K562 (cell line): ENCODE measurements at regions not wholly inside any gene's neighbourhood (a gene's known extent, or its start where the extent isn't known, plus 50 kb on each side); places are given as distances from the start of the nearest gene placed in this dataset.
A peak's percentile ranks its signal among the peaks of the same experiment; 100 is the strongest.

Experiments used
- ATAC-seq: fragments of 200-7000 bp; cut with Tn5 transposase; 3 replicates; pipeline ENCODE4 v1.9.1; 2020; ENCODE audit warnings: moderate library complexity
- BruUV-seq: library from RNA; stranded (reverse); fragments of 400-500 nt; replicated peaks from 2 replicates; lab custom pipeline; 2021; lab: Mats Ljungman, UMichigan
- CTCF ChIA-PET: fragments of 300-600 bp; formaldehyde crosslinking; extraction: SDS; loops from one replicate; lab custom pipeline; 2021; ENCODE audit warnings: low intra/inter-chr PET ratio; lab: Yijun Ruan, JAX
- POLR2A ChIA-PET: fragments of 300-600, 350-650 bp; sonication (Branson Sonifier 250); formaldehyde crosslinking; extraction: SDS; loops from one replicate; lab custom pipeline; 2021; ENCODE audit warnings: antibody characterized with exemption, inconsistent platforms; lab: Yijun Ruan, JAX
- DNase-seq, 4 experiments: peaks; one replicate each; pipeline versions ENCODE4 v3.0.0 to v3.0.0-alpha.2; 2011 to 2018; ENCODE audit warnings: low spot score in 3 of 4, mixed read lengths in 3 of 4; ENCODE audit errors: extremely low read depth in 1 of 4
- FAIRE-seq: peaks from 2 replicates; lab custom pipeline; 2011; peaks lifted over from hg19 to GRCh38; lab: Jason Lieb, UNC
- H2AFZ ChIP-seq: 2 replicates; pipeline ENCODE4 v1.6.0; 2011; ENCODE audit warnings: low read depth, low read length, control low read depth, inconsistent platforms
- H3K27ac ChIP-seq: fragments of 200-600 bp; 3 replicates; pipeline ENCODE4 v1.8.0; 2011; ENCODE audit warnings: low read depth, mild to moderate bottlenecking, control low read depth, inconsistent platforms, low read length, moderate library complexity, mixed read lengths; ENCODE audit errors: extremely low read depth
- H3K27me3 ChIP-seq, 2 experiments: fragments of 300-600 bp in 1 of 2; 2 replicates in 1 of 2; 3 replicates in 1 of 2; pipeline versions ENCODE4 v1.6.0 to v1.8.0; 2011; ENCODE audit warnings: inconsistent platforms in 2 of 2, low read length in 2 of 2, mild to moderate bottlenecking in 1 of 2, mixed read lengths in 1 of 2, moderate library complexity in 1 of 2; ENCODE audit not compliant: control insufficient read depth in 2 of 2, insufficient read depth in 2 of 2
- H3K36me3 ChIP-seq: fragments of 300-600 bp; 3 replicates; pipeline ENCODE4 v1.8.0; 2011; ENCODE audit warnings: mild to moderate bottlenecking, low read length, inconsistent platforms; ENCODE audit not compliant: control insufficient read depth, insufficient read depth
- H3K4me1 ChIP-seq, 2 experiments: fragments of 200-600 bp in 1 of 2; replicated peaks in 1 of 2; 2 replicates in 1 of 2; 3 replicates in 1 of 2; pipeline versions ENCODE4 v1.5.1 to v1.8.0; 2011; ENCODE audit warnings: inconsistent platforms in 2 of 2, low read length in 2 of 2, mild to moderate bottlenecking in 1 of 2, mixed read lengths in 1 of 2, moderate library complexity in 1 of 2; ENCODE audit not compliant: control insufficient read depth in 2 of 2, insufficient read depth in 2 of 2
- H3K4me2 ChIP-seq: 2 replicates; pipeline ENCODE4 v1.6.1; 2011; ENCODE audit warnings: low read length, control low read depth, inconsistent platforms, mixed read lengths; ENCODE audit not compliant: insufficient read depth
- H3K4me3 ChIP-seq: fragments of 200-600 bp; sonication (generic), shearing (Covaris generic); 2 replicates; pipeline ENCODE4 v1.5.1; 2016; ENCODE audit warnings: control low read depth, inconsistent platforms
- H3K79me2 ChIP-seq: fragments of 200-600 bp; 3 replicates; pipeline ENCODE4 v1.8.0; 2011; ENCODE audit warnings: low read length, inconsistent platforms; ENCODE audit not compliant: control insufficient read depth, insufficient read depth
- H3K9ac ChIP-seq, 2 experiments: 2 replicates each; pipeline versions ENCODE4 v1.6.0 to v1.6.1; 2011; ENCODE audit warnings: low read depth in 2 of 2, low read length in 2 of 2, control low read depth in 1 of 2, inconsistent platforms in 1 of 2, mild to moderate bottlenecking in 1 of 2, mixed read lengths in 1 of 2; ENCODE audit not compliant: insufficient read depth in 1 of 2
- H3K9me1 ChIP-seq: one replicate; pipeline ENCODE4 v1.6.0; 2011; ENCODE audit warnings: inconsistent platforms, mild to moderate bottlenecking, low read length, moderate library complexity; ENCODE audit not compliant: control insufficient read depth, insufficient read depth
- H3K9me3 ChIP-seq: replicated peaks from 2 replicates; pipeline ENCODE4 v1.5.1; 2011; ENCODE audit warnings: low read depth, low read length, inconsistent platforms; ENCODE audit not compliant: control insufficient read depth, insufficient read depth
- H4K20me1 ChIP-seq: replicated peaks from 2 replicates; pipeline ENCODE4 v1.6.1; 2011; ENCODE audit warnings: low read length, inconsistent platforms, mixed read lengths; ENCODE audit not compliant: control insufficient read depth, insufficient read depth
- C11orf30 ChIP-seq: fragments of 450-650 bp; IDR thresholded peaks from 2 replicates; pipeline ENCODE4 v1.6.1; 2016; ENCODE audit warnings: low read depth, mild to moderate bottlenecking
- HDAC8 ChIP-seq: fragments of 450-650 bp; IDR thresholded peaks from 2 replicates; pipeline ENCODE4 v1.6.1; 2016; ENCODE audit warnings: mild to moderate bottlenecking, missing genetic modification characterization, moderate library complexity, missing compliant biosample characterization
- MAFF ChIP-seq: IDR thresholded peaks from 2 replicates; pipeline ENCODE4 v1.6.1; 2012; ENCODE audit warnings: low read length, improper control_type of control experiment
- MAFG ChIP-seq: fragments of 450-650 bp; conservative IDR thresholded peaks from 2 replicates; pipeline ENCODE4 v1.6.1; 2016; ENCODE audit warnings: missing genetic modification characterization, missing compliant biosample characterization
- MAFK ChIP-seq: IDR thresholded peaks from 2 replicates; pipeline ENCODE4 v1.6.1; 2011; ENCODE audit warnings: low read length, improper control_type of control experiment
- MEF2D ChIP-seq: conservative IDR thresholded peaks from 2 replicates; pipeline ENCODE4 v1.6.1; 2016; ENCODE audit warnings: low read depth, missing genetic modification characterization, missing compliant biosample characterization
- RBM39 ChIP-seq: fragments of 200-400 bp; formaldehyde crosslinking; optimal IDR thresholded peaks from 2 replicates; pipeline ENCODE3; 2018; ENCODE audit warnings: low read depth, low read length
- ZFX ChIP-seq: sonication (generic); formaldehyde crosslinking; IDR thresholded peaks from 2 replicates; pipeline ENCODE4 v1.8.0; 2022; ENCODE audit warnings: mild to moderate bottlenecking, missing genetic modification reagents, moderate library complexity
- ZNF232 ChIP-seq: sonication (generic); formaldehyde crosslinking; IDR thresholded peaks from 2 replicates; pipeline ENCODE4 v1.8.0; 2022; ENCODE audit warnings: mild to moderate bottlenecking, missing genetic modification reagents
- ZNF316 ChIP-seq: fragments of 450-650 bp; IDR thresholded peaks from 2 replicates; pipeline ENCODE4 v1.6.1; 2016
- ZNF77 ChIP-seq: fragments of 250-450 bp; sonication (Bioruptor Pico); IDR thresholded peaks from 2 replicates; pipeline ENCODE4 v1.5.0; 2020
- WGBS: fragments of 100-300 bp; shearing (Covaris generic); methylation state at CpG from one replicate; pipeline ENCODE4 v1.1.6; 2016; ENCODE audit warnings: low coverage, mixed read lengths; ENCODE audit not compliant: insufficient coverage; ENCODE audit errors: missing lambda C conversion rate; 5-methylcytosine and 5-hydroxymethylcytosine counted together
- in situ Hi-C: fragments of 300-500 bp; cut with MboI; formaldehyde crosslinking; loops from 4 replicates; pipeline ENCODE4 v1.15.0; 2018; ENCODE audit warnings: inconsistent platforms, mixed read lengths
- intact Hi-C: fragments of 100-400 bp; cut with micrococcal nuclease; formaldehyde crosslinking; loops from 2 replicates; pipeline ENCODE4 v1.14.2; 2022

GRCh38 chr18:67661555-67661954 lies 145.0 kb upstream of the DSEL start:
- ChIA-PET POLR2A (no interaction called here), CTCF (no interaction called here)
- ATAC-seq (no peak), DNase-seq (no peak), FAIRE-seq (no peak)
- no peaks in the 10 kb centered on the region for H4K20me1 ChIP-seq
- no peak overlapping the region for H3K27ac ChIP-seq
- no peaks in the 10 kb centered on the region for H3K27me3 ChIP-seq
- H3K4me2 ChIP-seq = no peak overlapping the region
- H3K4me1 ChIP-seq = no peaks in the 10 kb centered on the region
- H3K4me3 ChIP-seq = no peak overlapping the region
- H3K9ac ChIP-seq = no peak overlapping the region
- no peak for TF ChIP-seq HDAC8
- TF ChIP-seq ZNF77 (CRISPR knock-in tag) = no peak
- no TSS peak for BruUV-seq
- H2AFZ ChIP-seq = no peak overlapping the region
- no peaks in the 10 kb centered on the region for H3K9me1 ChIP-seq
- intact Hi-C loops = no loop called here
- whole genome bisulfite sequencing = 6% methylated on average over 2 of the region's 2 CpGs
- H3K79me2 ChIP-seq = no peaks in the 10 kb centered on the region
- H3K9me3 ChIP-seq = no peaks in the 10 kb centered on the region
- H3K36me3 ChIP-seq = no peaks in the 10 kb centered on the region
- in situ Hi-C loops = no loop called here

DNA sequence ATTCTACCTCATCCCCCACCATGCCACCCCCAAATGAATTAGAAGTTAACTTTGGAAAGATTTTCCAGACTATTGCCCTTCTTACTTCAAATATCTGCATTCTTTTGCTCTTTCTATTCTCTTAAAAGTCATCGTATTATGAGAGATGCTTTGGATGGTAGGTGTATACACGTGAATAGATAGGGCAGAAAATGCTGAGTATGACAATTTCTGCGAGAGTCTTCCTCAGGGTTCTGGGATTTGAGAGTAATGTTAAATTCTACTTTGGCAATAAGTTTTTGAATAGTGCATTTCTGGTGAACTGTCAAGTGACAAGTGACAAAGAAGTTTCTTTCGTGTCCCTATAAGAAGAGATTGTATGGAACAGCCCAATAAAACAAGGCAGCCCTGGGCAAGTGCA lies 137.6 kb upstream of the DSEL start:
- no TSS peak for BruUV-seq
- FAIRE-seq = no peak

More for the DNA sequence above, 137.6 kb upstream of the DSEL start:
- CTCF ChIA-PET = no interaction called here
- Histone ChIP-seq H2AFZ (no peak overlapping the region), H3K9ac (no peak overlapping the region), H3K27me3 (no peaks in the 10 kb centered on the region), H3K79me2 (no peaks in the 10 kb centered on the region), H3K36me3 (no peaks in the 10 kb centered on the region)
- intact Hi-C loops = no loop called here
- DNase-seq = no peak
- WGBS = 0% methylated on average over 4 of the region's 4 CpGs
- peak; percentile 15; the same call in 1 of the 2 replicates for TF ChIP-seq C11orf30
- TF ChIP-seq ZNF316 = peak; percentile 13; the same call in 1 of the 2 replicates
- 0 out of 2 replicates have a peak, but pooled peaks have one; percentile 20 for TF ChIP-seq MAFG (tag)
- peak; percentile 42; the same call in 1 of the 2 replicates for TF ChIP-seq MAFK
- TF ChIP-seq ZNF232 (CRISPR knock-in tag) = no peak
- TF ChIP-seq RBM39 = no peak
- peak; percentile 48 for TF ChIP-seq MAFF
- TF ChIP-seq ZFX (CRISPR knock-in tag) = no peak
- no peak for TF ChIP-seq MEF2D
- TF ChIP-seq, all 486 proteins: peak for 5
- Histone ChIP-seq H3K9me1 (no peaks in the 10 kb centered on the region), H3K4me2 (no peak overlapping the region), H4K20me1 (no peaks in the 10 kb centered on the region), H3K4me3 (no peak overlapping the region), H3K4me1 (no peaks in the 10 kb centered on the region), H3K27ac (no peak overlapping the region), H3K9me3 (no peaks in the 10 kb centered on the region)
- POLR2A ChIA-PET = no interaction called here
- no peak for ATAC-seq
- in situ Hi-C loops = no loop called here
